ENCODE measurements at regions not wholly inside any gene's neighbourhood (a gene's known extent, or its start where the extent isn't known, plus 50 kb on each side); places are given as distances from the start of the nearest gene placed in this dataset.
"Not testable (repeated sequence)": the region's sequence is repeated elsewhere in the genome, so short reads cannot be mapped to it uniquely, and the experiment has no call there.

GRCh38 chr9:90173935-90174334, 468.7 kb downstream of the DIRAS2 start:
- not testable (repeated sequence) for H3K27me3 ChIP-seq (ENCODE audit: control insufficient read depth, insufficient read depth, low read length); H3K4me1 ChIP-seq (ENCODE audit: control insufficient read depth, insufficient read depth, low read length)

GRCh38 chr9:90174346-90174745, 468.3 kb downstream of the DIRAS2 start:
- not testable (repeated sequence) for H3K36me3 ChIP-seq (ENCODE audit: control insufficient read depth, insufficient read depth, low read length); H3K4me3 ChIP-seq (ENCODE audit: low read depth, low read length); H3K9me3 ChIP-seq (ENCODE audit: control insufficient read depth, insufficient read depth, low read length); H3K9ac ChIP-seq (ENCODE audit: low read depth, low read length); H3K4me1 ChIP-seq (ENCODE audit: control insufficient read depth, insufficient read depth, low read length); H3K27me3 ChIP-seq (ENCODE audit: control insufficient read depth, insufficient read depth, low read length)

More at GRCh38 chr9:90173935-90174334, 468.7 kb downstream of the DIRAS2 start:
- H3K9ac ChIP-seq (ENCODE audit: low read depth, low read length); H3K36me3 ChIP-seq (ENCODE audit: control insufficient read depth, insufficient read depth, low read length); H3K4me3 ChIP-seq (ENCODE audit: low read depth, low read length); H3K9me3 ChIP-seq (ENCODE audit: control insufficient read depth, insufficient read depth, low read length): not testable (repeated sequence)

DNA sequence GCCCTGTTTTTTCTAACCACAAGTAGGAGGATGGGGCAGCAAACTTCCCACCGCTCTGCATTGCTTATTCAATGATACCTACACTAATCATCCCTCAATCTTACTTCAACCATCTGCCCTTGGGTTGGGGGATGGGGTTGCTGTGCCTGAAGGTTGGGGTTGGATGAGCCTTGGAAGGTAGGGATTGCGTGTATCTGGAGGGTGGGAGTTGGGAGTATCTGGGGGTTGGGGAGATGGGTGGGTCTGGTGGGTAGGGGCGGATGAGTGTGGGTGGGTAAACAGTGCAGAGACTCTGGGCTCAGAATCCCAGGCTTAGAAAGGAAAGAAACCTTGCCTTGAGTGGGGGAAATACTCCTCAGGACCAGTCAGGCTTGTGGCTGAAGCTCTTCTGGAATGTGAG, 467.4 kb downstream of the DIRAS2 start:
- H3K9ac ChIP-seq (ENCODE audit: low read depth, low read length) = no peak overlapping the region
- no peaks in the 10 kb centered on the region for H3K4me1 ChIP-seq (ENCODE audit: control insufficient read depth, insufficient read depth, low read length)
- H3K4me3 ChIP-seq (ENCODE audit: low read depth, low read length) = no peak overlapping the region
- no peaks in the 10 kb centered on the region for H3K9me3 ChIP-seq (ENCODE audit: control insufficient read depth, insufficient read depth, low read length)
- H3K27me3 ChIP-seq (ENCODE audit: control insufficient read depth, insufficient read depth, low read length) = no peaks in the 10 kb centered on the region
- H3K36me3 ChIP-seq (ENCODE audit: control insufficient read depth, insufficient read depth, low read length) = no peaks in the 10 kb centered on the region

DNA sequence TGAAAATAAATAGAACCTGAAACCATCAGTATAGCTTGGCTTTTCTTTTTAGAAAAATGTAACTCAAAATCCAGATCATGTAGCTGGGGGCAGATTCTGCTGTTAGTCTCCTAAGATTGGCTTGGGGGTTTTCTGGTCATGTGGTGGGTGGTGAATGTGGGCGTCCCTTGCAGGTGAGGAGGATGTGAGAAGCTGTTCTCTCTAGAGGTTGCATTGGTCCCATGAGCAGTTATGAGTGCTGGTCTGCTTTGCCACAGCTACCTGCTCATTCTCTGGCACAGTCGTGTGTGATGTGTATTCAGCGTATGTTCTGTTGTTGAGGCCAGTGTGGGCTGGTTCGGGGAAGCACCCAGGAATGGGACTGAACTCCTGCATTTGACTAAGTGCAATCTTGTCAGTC, 466.8 kb downstream of the DIRAS2 start:
- H3K36me3 ChIP-seq (ENCODE audit: control insufficient read depth, insufficient read depth, low read length) = no peaks in the 10 kb centered on the region
- H3K9ac ChIP-seq (ENCODE audit: low read depth, low read length) = no peak overlapping the region
- no peaks in the 10 kb centered on the region for H3K27me3 ChIP-seq (ENCODE audit: control insufficient read depth, insufficient read depth, low read length)
- no peak overlapping the region for H3K4me3 ChIP-seq (ENCODE audit: low read depth, low read length)
- H3K4me1 ChIP-seq (ENCODE audit: control insufficient read depth, insufficient read depth, low read length) = no peaks in the 10 kb centered on the region
- no peaks in the 10 kb centered on the region for H3K9me3 ChIP-seq (ENCODE audit: control insufficient read depth, insufficient read depth, low read length)

GRCh38 chr9:90176901-90177300, 465.7 kb downstream of the DIRAS2 start:
- Histone ChIP-seq H3K4me1 (ENCODE audit: control insufficient read depth, insufficient read depth, low read length) (no peaks in the 10 kb centered on the region), H3K9ac (ENCODE audit: low read depth, low read length) (no peak overlapping the region), H3K4me3 (ENCODE audit: low read depth, low read length) (no peak overlapping the region), H3K9me3 (ENCODE audit: control insufficient read depth, insufficient read depth, low read length) (no peaks in the 10 kb centered on the region), H3K27me3 (ENCODE audit: control insufficient read depth, insufficient read depth, low read length) (no peaks in the 10 kb centered on the region), H3K36me3 (ENCODE audit: control insufficient read depth, insufficient read depth, low read length) (no peaks in the 10 kb centered on the region)

GRCh38 chr9:90180381-90180780, 462.2 kb downstream of the DIRAS2 start:
- H3K9ac ChIP-seq (ENCODE audit: low read depth, low read length) = no peak overlapping the region
- no peaks in the 10 kb centered on the region for H3K9me3 ChIP-seq (ENCODE audit: control insufficient read depth, insufficient read depth, low read length)
- H3K27me3 ChIP-seq (ENCODE audit: control insufficient read depth, insufficient read depth, low read length) = no peaks in the 10 kb centered on the region
- no peak overlapping the region for H3K4me3 ChIP-seq (ENCODE audit: low read depth, low read length)
- no peaks in the 10 kb centered on the region for H3K36me3 ChIP-seq (ENCODE audit: control insufficient read depth, insufficient read depth, low read length)
- no peaks in the 10 kb centered on the region for H3K4me1 ChIP-seq (ENCODE audit: control insufficient read depth, insufficient read depth, low read length)

GRCh38 chr9:90188656-90189055, 454.0 kb downstream of the DIRAS2 start:
- H3K4me3 ChIP-seq (ENCODE audit: low read depth, low read length) = no peak overlapping the region
- no peaks in the 10 kb centered on the region for H3K27me3 ChIP-seq (ENCODE audit: control insufficient read depth, insufficient read depth, low read length)
- H3K9me3 ChIP-seq (ENCODE audit: control insufficient read depth, insufficient read depth, low read length) = no peaks in the 10 kb centered on the region
- H3K4me1 ChIP-seq (ENCODE audit: control insufficient read depth, insufficient read depth, low read length) = no peaks in the 10 kb centered on the region
- H3K36me3 ChIP-seq (ENCODE audit: control insufficient read depth, insufficient read depth, low read length) = no peaks in the 10 kb centered on the region
- no peak overlapping the region for H3K9ac ChIP-seq (ENCODE audit: low read depth, low read length)

DNA sequence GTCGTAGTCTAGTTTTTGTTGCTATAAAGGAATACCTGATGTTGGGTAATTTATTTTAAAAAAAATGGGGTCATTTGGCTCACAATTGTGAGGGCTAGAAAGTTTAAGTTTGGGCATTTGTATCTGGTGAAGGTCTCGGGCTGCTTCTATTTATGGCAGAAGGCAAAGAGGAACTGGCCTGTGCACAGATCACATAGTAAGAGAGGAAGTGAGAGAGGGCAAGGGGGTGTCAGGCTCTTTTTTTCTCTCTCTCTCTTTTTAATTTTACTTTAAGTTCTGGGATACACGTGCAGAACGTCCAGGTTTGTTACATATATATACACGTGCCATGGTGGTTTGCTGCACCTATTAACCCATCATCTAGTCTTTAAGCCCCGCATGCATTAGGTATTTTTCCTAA, 453.3 kb downstream of the DIRAS2 start:
- H3K4me3 ChIP-seq (ENCODE audit: low read depth, low read length) = no peak overlapping the region
- H3K27me3 ChIP-seq (ENCODE audit: control insufficient read depth, insufficient read depth, low read length) = no peaks in the 10 kb centered on the region
- H3K9ac ChIP-seq (ENCODE audit: low read depth, low read length) = no peak overlapping the region

GRCh38 chr9:90192465-90192864, 450.2 kb downstream of the DIRAS2 start:
- H3K9ac ChIP-seq (ENCODE audit: low read depth, low read length); H3K36me3 ChIP-seq (ENCODE audit: control insufficient read depth, insufficient read depth, low read length); H3K4me3 ChIP-seq (ENCODE audit: low read depth, low read length); H3K9me3 ChIP-seq (ENCODE audit: control insufficient read depth, insufficient read depth, low read length); H3K27me3 ChIP-seq (ENCODE audit: control insufficient read depth, insufficient read depth, low read length); H3K4me1 ChIP-seq (ENCODE audit: control insufficient read depth, insufficient read depth, low read length): not testable (repeated sequence)

More for the DNA sequence above, 453.3 kb downstream of the DIRAS2 start:
- H3K9me3 ChIP-seq (ENCODE audit: control insufficient read depth, insufficient read depth, low read length) = no peaks in the 10 kb centered on the region
- no peaks in the 10 kb centered on the region for H3K36me3 ChIP-seq (ENCODE audit: control insufficient read depth, insufficient read depth, low read length)
- no peaks in the 10 kb centered on the region for H3K4me1 ChIP-seq (ENCODE audit: control insufficient read depth, insufficient read depth, low read length)

- Histone ChIP-seq H3K27me3 (ENCODE audit: control insufficient read depth, insufficient read depth, low read length) (no peaks in the 10 kb centered on the region), H3K36me3 (ENCODE audit: control insufficient read depth, insufficient read depth, low read length) (no peaks in the 10 kb centered on the region), H3K9ac (ENCODE audit: low read depth, low read length) (no peak overlapping the region), H3K4me3 (ENCODE audit: low read depth, low read length) (no peak overlapping the region), H3K4me1 (ENCODE audit: control insufficient read depth, insufficient read depth, low read length) (no peaks in the 10 kb centered on the region), H3K9me3 (ENCODE audit: control insufficient read depth, insufficient read depth, low read length) (no peaks in the 10 kb centered on the region)
Observed at GRCh38 chr9:90198956-90199355, 443.7 kb downstream of the DIRAS2 start.

DNA sequence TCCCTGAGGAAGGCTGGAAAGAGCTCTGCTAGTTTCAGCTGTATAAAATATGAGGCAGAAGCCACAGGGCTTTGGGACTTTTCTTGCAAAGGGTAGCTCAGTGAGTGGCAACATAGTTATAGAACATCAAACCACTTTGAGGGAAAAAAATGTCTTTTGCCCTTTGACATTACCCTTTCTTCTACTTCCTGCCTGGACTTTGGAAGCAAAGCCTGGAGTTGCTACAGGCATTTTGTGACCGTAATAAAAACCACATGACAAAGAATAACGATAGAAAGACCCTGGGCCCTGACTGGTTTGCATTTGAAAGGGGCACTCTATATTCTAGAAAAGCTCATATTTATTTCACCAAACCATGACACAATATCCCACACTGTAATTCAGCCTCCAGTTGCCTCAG, 440.9 kb downstream of the DIRAS2 start:
- no peaks in the 10 kb centered on the region for H3K27me3 ChIP-seq (ENCODE audit: control insufficient read depth, insufficient read depth, low read length)
- no peak overlapping the region for H3K4me3 ChIP-seq (ENCODE audit: low read depth, low read length)
- H3K9ac ChIP-seq (ENCODE audit: low read depth, low read length) = no peak overlapping the region
- H3K9me3 ChIP-seq (ENCODE audit: control insufficient read depth, insufficient read depth, low read length) = no peaks in the 10 kb centered on the region
- no peaks in the 10 kb centered on the region for H3K36me3 ChIP-seq (ENCODE audit: control insufficient read depth, insufficient read depth, low read length)
- no peaks in the 10 kb centered on the region for H3K4me1 ChIP-seq (ENCODE audit: control insufficient read depth, insufficient read depth, low read length)

GRCh38 chr9:90204128-90204831, 438.3 kb downstream of the DIRAS2 start:
- Histone ChIP-seq H3K4me3 (ENCODE audit: low read depth, low read length) (no peak overlapping the region), H3K9me3 (ENCODE audit: control insufficient read depth, insufficient read depth, low read length) (no peaks in the 10 kb centered on the region), H3K9ac (ENCODE audit: low read depth, low read length) (no peak overlapping the region), H3K36me3 (ENCODE audit: control insufficient read depth, insufficient read depth, low read length) (no peaks in the 10 kb centered on the region), H3K27me3 (ENCODE audit: control insufficient read depth, insufficient read depth, low read length) (no peaks in the 10 kb centered on the region), H3K4me1 (ENCODE audit: control insufficient read depth, insufficient read depth, low read length) (no peaks in the 10 kb centered on the region)
